Panc1 (cell line): ENCODE measurements at regions not wholly inside any gene's neighbourhood (a gene's known extent, or its start where the extent isn't known, plus 50 kb on each side); places are given as distances from the start of the nearest gene placed in this dataset.

Experiments
- CTCF ChIP-seq: fragments of 450-650 bp; IDR thresholded peaks from 2 replicates; pipeline ENCODE4 v1.5.1; 2017; ENCODE audit warnings: mild to moderate bottlenecking
- SIN3A ChIP-seq: IDR thresholded peaks from 2 replicates; pipeline ENCODE4 v1.6.1; 2012; ENCODE audit warnings: low read depth, mild to moderate bottlenecking, low read length, moderate library complexity, borderline replicate concordance; ENCODE audit not compliant: insufficient read depth

- no peak for TF ChIP-seq CTCF
- TF ChIP-seq SIN3A: no peak
Observed at GRCh38 chr7:145050415-145050814, 214.6 kb upstream of the TPK1 start.
